NAMALWA (cell line): ENCODE measurements at regions not wholly inside any gene's neighbourhood (a gene's known extent, or its start where the extent isn't known, plus 50 kb on each side); places are given as distances from the start of the nearest gene placed in this dataset.
"Not testable (repeated sequence)": the region's sequence is repeated elsewhere in the genome, so short reads cannot be mapped to it uniquely, and the experiment has no call there.

ENCODE experiments used
- DNase-seq: peaks from one replicate; pipeline ENCODE4 v3.0.0-alpha.2; 2015; ENCODE audit warnings: low spot score

DNA sequence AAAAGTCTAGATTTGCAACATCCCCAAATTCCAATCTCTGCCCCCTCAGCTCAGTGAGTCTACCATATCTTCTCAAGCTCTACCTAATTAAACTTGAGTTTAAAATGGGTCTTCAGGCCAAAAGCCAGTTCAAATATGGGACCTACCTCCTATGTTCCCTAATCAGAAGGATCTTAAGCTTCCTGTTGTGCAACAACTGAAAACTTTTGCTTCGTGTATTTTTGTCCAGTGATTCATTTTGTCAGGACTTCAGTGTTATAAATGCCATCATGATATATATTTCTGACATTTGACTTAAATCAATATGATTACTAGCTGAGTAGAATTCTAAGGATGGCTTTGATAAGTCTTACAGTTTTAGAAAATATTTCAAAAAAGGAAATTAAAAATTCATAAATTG is 622.6 kb upstream of the PTCHD4 start:
- DNase-seq, result no peak

DNA sequence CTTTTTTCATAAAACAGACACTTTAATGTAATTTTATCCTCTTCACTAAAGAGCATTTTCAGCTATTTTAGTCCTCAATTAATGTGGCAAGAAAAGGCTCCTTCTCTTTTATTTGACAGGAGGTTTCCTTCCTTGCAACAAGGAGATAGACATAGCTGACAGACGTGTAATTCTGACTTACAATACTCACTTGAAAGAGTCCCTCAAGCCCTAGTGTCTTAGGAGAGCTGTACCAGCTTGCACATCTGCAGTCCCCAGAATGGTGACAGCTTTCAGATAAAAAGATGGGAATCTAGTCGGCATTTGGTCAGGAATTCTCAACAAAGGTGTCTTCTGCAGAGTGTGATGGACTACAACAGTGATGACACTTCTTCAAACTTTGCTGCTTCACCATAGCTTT is 603.7 kb upstream of the PTCHD4 start:
- no peak for DNase-seq

DNA sequence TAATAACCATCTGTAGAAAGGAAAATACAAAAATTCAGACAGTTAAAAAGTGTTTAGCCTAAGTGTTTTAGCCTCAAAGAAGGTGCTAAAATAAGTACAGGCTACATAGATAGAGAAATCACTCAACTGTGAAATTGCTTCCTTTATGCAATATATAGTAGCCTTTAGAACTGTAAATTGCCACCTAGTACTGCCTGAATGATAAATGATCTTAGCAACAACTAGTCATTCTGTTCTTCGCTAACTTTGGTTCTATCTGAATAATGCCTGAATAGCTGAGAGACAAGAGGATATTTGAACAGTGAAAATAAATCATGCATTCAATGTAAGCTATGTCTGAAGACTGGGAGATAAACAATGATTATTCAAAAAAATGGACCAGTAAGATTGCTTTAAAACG is 603.3 kb upstream of the PTCHD4 start:
- DNase-seq, result no peak

DNA sequence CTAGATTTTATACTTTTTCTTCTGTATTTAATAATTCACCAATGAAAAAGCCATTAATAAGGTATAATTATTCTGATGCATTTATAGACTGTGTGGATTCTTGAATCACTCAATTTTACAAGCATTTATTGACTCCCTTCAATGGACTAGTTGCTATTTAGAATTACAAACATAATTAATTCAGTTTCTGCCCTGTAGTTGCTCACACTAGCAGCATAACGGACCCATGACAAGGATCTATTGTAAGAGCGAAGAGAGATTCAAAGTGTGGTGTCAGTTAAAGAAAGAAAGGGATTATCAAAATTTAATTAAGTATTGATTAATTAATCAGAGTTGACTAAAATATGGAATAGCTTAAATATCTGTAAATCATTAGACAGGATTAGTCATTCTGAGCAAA is 602.6 kb upstream of the PTCHD4 start:
- no peak for DNase-seq

DNA sequence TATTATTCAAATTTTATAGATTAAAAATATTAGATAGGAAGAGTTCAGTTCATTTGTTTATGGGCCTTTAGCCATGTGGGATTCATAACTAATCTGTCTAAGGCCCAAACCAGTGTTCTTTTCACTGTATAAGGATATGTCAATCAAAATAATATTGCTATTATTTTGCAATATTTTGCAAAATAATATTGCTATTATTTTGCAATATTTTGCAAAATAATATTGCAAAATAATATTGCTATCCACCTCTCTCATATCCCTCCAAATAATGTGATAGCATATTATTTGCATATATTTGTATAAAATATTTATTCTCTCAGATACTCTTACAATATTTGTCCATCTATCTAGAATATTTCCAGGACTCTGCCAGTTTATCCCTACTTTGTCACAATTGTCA is 595.3 kb upstream of the PTCHD4 start:
- DNase-seq, result no peak

DNA sequence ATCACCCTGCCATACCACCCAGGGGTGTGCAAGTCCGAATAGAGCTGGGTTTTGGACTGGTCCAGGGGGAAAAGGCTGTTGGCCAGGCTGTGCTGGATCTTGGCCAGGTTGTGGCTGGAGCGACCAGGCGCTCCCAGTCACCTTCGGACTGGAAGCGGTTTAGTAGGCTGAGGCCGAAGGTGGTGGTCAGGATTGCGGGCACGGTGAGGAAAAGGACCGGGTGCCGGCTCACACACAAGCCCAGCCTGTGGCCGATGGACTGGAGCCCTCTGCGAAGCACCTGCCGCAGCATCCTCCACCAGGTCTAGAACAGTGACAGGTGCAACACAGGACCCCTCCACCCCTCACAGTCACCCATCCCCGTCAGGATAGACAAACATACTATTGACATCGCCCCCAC is 590.6 kb upstream of the PTCHD4 start:
- no peak for DNase-seq

DNA sequence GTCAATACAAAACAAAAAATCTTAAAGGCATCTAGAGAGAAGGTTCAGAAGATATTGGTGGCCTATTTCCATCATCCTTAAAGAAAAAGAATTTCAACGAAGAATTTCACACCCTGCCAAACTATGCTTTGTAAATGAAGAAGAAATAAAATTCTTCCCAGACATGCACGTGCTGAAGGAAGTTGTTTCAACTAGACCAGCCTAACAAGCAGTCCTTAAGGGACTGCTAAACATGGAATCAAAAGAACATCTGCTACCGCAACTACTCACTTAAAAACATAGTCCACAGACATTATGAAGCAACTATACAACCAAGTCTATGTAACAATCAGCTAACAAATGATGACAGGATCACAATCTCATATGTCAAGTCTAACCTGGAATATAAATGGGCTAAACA is 584.9 kb upstream of the PTCHD4 start:
- no peak for DNase-seq

DNA sequence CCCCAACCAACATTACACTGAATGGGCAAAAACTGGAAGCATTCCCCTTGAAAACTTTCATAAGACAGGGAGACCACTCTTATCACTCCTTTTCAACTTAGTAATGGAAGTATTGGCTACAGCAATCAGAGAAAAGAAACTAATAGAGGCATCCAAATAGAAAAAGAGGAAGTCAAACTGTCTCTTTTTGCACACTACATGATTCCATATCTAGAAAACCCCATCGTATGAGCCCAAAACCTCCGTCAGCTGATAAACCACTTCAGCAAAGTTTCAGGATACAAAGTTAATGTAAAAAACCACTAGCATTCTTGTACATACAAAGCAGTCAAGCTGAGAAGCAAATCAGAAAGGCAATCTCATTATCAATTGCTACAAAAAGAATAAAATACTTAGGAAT is 580.4 kb upstream of the PTCHD4 start:
- no peak for DNase-seq

DNA sequence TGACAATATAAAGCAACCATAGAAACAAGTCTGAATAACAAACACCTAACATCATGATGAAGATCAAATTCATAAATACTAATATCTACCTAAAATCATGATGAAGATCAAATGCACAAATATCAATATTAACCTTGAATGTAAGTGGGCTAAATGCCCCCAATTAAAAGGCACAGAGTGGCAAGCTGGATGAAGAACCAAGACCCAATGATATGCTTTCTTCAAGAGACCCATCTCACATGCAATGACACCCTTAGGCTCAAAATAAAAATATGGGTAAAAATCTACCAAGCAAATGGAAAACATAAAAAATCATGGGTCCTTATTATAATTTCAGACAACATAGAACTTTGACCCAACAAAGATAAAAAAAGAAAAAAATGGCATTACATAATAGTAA is 578.5 kb upstream of the PTCHD4 start:
- no peak for DNase-seq

DNA sequence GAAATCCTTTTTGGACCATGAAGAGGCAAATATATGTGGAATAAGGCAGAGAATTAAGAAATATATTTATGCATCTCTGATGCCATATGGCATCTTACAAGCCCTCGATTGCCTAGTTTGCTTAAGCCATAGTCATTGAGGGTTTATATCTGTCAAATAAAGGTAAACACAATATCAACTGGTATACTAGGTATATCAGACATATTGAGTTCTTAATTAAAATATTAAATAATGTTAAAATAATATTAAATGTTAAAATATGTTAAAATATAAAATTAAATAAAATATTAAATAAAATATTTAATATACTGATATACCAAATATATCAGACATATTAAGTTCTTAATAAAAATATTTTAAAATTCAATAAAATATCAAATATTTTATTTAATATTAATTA is 567.4 kb upstream of the PTCHD4 start:
- no peak for DNase-seq

DNA sequence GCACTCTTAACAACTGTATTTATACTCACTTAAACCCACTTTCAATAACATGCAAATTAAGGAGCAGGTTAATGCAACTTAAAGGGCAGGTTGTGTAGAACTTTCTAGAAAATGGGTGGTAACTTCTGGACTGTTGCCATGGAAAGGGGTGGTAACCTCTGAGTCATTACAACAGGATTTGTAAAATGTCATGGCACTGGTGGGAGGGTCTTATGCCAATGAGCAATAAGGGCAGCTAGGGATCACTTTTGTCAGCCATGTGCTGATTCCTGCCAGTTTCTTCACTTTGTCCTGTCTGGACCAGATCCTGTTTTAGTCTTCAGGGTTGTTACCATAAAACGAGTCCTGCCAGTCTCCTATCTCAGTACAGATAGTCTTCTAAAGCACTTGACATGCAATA is 560.5 kb upstream of the PTCHD4 start:
- no peak for DNase-seq

DNA sequence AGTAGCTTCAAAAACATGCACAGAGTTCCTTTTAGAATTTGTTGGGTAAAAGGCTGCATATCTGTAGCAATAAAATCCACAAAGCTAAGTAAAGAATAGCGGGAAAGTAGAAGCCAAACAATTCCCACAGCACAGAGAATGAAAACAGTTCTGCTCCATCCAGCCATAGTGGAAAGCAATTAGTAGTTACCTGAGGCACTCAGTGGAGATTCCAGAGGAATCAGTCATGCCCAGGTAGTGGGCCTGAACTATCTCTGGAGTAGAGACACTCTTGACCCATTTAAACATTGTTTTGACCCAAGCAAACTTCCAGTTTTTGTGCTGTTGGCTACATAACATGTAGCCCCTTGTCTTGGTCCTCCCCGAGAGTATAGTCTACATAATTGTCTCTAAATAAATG is 559.5 kb upstream of the PTCHD4 start:
- no peak for DNase-seq

DNA sequence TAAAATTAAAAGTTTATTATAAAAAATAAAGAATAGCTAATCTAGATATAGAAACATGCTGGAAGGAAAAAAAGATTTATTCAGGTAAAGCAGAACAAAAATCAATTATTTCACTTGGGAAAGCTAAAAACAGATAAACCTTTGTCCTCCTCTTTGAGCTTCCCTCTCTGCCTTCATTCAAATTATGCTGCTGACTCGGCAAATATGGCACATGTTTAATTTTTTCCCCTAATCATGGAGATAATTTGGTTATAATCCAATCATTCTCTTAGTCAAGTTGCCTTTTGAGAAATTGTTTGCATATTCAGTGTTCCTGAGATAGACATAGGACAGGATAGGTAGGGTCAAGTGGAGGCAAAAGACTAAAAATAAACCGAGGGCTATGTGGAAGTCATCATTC is 556.8 kb upstream of the PTCHD4 start:
- DNase-seq, result no peak

DNA sequence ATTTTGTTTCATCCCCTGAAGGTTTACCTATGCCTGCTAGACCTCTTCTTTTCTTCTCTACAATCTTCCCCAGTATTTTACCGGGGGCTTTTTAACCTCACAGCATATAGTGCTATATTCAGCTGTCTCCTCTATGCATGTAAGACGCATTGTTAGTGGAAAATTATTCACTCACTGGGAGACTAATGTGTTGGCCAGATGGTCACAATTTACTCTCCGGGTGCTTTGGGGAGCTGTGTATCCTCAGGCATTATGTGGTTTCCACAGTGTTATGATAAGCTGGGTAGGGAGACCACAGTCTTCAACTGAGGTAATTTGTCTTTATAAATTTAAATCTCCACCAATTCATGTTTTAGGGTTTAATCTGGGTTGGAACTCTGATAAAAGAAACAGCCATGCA is 553.8 kb upstream of the PTCHD4 start:
- no peak for DNase-seq

DNA sequence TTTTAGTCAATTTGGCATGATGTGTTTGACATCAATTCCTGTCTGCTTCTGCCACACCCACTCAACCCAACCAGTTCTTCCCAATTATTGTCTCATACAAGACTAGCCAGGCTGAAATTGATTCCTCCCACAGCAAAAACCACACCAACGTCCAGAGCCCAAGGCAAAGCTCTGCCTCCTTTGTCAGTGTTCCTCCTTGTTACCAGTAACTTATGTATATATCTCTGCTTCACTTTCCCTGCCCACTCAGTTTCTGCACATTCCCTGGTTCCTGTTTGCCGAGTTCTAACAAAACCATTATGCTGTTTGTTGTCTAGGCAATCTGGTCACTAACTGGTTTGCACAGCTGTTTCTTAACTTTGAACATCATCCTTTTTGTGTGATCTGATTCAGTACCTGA is 547.9 kb upstream of the PTCHD4 start:
- DNase-seq, result no peak

DNA sequence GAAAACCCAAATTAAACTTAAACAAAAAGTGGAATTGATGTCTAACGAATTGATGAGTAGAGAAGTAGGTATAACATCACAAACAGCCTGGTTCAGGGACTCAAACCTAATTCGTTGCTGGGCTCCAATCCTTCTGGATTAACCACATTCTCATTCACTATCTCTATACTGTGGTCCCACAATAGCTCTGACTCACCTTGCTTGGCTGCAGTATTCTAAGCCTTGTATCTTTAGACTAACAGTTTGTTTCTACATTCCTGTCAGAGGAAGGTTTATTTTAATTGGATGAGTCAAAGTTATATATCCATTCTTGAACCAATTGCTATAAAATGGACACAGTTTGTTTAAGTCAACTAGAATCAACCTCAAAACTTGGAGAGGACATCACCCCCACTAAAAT is 530.5 kb upstream of the PTCHD4 start:
- DNase-seq, result no peak

DNA sequence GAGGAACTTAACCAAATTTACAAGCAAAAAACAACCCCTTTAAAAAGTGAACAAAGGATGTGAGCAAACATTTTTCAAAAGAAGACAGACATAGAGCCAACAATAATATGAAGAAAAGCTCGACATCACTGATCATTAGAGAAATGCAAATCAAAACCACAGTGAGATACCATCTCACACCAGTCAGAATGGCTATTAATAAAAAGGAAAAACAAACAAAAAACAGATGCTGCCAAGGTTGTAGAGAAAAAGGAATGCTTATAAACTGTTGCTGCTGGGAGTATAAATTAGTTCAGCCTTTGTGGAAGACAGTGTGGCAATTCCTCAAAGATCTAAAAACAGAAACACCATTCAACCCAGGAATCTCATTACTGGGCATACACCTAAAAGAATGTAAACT is 527.8 kb upstream of the PTCHD4 start:
- DNase-seq, result not testable (repeated sequence)

DNA sequence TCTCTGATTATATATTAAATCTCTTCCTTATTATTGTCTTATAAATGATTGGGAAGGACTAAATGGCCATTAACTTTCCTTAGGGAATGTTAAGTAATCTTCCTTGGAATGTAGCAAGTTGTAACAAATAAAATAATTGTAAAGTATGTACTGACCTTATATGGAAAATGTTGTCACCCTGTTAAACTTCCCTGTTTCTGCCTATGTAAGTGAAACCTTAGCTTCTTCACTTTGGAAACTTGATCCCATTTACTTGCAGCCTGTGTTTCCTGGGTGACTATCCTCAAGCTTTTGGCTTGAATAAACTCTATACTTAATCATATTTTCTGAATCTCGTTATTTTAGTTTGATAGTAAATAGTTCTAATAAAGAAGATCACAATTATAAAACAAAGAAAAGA is 519.5 kb upstream of the PTCHD4 start:
- DNase-seq, result no peak

DNA sequence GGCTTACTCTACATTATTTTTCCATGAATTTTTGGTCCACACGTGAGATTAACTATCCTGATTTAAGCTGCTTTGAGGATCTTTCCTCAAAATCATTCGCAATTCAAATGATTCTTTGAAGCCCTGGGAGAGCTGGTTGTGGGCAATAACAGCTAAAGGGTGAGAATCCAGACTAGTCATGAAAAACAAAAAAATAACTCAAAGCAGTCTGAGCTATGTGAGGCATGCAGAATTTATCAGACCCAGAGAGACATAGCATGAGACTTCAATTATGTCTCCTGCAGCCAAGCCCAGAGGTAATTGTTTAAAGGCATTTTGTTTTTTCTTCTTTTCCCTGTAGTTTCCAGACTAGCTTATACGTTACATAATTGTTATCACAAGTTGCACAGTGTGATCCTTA is 517.3 kb upstream of the PTCHD4 start:
- DNase-seq, result no peak

DNA sequence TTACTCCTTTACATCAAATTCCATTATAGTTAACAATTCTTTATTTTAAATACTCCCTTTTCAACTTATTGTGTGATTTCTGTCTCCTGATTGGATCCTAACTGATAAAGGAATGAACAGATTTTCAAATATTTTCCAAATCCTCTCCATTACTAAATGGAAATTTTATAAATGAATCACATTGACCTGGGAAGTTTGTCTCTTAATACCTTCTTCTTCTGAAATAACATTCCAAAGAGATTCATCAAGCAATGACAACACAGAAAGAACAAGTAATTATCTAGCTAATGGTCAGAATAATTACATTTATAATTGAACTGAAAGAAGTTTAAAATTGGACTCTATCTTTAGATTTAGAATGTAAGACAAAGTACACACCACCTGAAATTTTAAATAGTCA is 515.4 kb upstream of the PTCHD4 start:
- no peak for DNase-seq

DNA sequence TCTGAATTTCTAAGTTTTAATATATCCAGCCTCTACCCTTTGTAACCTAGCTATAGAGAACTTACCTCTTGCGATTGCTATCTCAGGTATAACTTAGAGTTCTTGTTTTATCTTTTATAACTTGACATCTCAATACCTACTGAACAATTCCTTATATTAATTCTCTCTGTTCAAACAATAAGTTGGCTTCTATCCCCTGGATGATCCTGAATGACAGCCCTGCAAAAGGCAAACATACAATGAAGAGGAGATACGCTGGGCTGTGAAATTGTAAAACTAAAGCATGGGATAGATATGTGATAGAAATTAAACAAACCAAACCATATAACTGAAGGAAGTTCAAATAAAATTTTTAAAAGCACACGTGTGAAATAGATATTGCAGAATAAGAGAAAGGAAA is 513.6 kb upstream of the PTCHD4 start:
- DNase-seq, result no peak

DNA sequence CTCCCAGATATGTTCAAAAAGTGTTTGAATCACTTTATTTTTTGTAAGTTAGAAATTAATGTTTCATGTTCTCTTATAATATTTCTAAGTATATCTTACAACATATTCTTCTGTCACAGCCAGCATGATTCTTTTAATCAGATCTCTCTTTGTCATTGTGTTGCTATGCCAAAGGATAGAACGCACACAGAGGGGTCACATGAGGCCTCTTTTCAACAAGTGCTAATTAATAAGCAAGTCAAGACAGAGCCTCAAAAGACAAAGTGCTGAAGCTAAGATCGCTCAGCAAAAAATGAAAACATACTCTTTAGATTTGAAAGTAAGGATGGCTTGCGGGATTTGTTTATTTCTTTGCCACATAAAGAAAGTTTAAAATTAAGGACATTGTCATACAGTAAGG is 508.8 kb upstream of the PTCHD4 start:
- no peak for DNase-seq

DNA sequence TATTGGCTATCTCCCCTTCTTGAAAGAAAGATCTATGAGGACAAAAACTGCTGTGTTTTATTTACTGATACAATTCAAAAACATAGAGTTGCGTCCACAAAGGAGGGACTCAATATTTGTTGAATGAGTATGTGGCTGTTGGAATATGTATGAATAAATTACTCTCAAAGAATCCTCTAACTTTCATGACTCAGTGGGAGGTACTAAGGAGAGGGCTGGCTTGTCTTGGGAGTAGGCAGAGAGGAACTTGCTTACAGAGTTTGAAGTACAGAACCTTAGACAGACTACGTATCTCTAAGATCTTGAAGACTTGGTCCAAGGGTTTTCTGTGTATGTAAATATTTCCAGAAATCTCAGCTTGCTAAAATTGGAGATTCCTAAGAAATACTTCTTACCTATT is 504.0 kb upstream of the PTCHD4 start:
- no peak for DNase-seq

DNA sequence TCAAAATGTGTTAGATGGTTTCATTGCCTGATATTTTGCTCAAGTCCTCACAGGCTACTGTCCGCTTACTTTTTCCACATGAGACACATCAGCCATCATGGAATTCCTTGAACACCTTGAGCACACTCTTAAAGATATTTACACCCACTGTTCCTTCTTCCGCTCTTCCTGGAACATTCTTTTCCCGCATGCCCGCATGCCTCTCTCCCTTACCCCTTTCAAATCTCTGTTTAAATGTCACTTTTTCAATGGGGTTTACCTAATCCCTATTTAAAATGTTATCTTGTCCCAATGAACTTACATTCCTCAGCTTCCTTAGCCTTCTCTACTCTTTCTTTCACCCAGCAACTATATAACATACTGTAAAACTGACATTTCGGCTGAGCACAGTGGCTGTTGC is 503.3 kb upstream of the PTCHD4 start:
- no peak for DNase-seq

DNA sequence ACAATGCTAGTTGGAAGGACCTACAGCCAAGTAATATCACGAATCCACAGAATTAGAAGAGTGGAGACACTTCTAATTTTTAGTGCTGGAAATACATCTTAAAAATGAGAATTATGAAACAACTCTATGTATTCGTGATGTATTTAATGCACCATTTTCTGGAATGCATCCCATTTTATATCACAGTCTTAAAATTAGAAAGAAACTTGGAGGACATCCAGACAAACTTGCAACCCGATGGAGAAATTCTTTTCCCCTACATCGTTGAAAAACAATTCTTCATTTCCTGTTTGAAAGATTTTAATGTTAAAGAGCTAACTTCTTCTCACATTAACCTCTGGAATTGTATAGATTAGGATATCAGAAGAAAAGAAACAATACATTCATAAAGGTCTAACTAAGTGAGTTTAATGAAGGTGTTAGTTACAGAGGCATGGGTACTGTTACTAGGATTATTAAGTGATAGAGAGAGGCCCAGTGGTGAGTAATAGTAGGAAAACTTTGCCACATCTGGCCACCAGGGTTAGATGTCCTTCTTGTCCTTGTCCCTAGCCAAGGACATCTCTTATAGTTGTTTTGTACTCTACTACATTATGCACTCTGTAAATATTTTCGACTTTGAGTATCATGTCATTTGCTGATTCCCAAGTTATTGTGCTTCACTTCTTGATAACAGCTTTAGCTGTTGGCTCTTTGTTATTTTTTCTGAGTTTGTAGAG is 502.4 kb upstream of the PTCHD4 start:
- no peak for DNase-seq
